ENCODE measurements at regions not wholly inside any gene's neighbourhood (a gene's known extent, or its start where the extent isn't known, plus 50 kb on each side); places are given as distances from the start of the nearest gene placed in this dataset.

- no peak for DNase-seq (ENCODE audit: low read depth)
- no peak overlapping the region for H3K4me3 ChIP-seq (ENCODE audit: low read depth, low read length)
- no peak for TF ChIP-seq CTCF (conservative IDR thresholded peaks at IDR 0.05; ENCODE audit: low read depth, low read length)
Observed at GRCh38 chr5:121350181-121350930, 501.3 kb upstream of the FTMT start.

- H3K4me3 ChIP-seq (ENCODE audit: low read depth, low read length), result no peak overlapping the region
- DNase-seq (ENCODE audit: low read depth), result peak; percentile 31
- no peak for TF ChIP-seq CTCF (conservative IDR thresholded peaks at IDR 0.05; ENCODE audit: low read depth, low read length)
Observed at GRCh38 chr5:121366515-121366914, 485.2 kb upstream of the FTMT start.

- no peak for TF ChIP-seq CTCF (conservative IDR thresholded peaks at IDR 0.05; ENCODE audit: low read depth, low read length)
- DNase-seq (ENCODE audit: low read depth), result no peak
- H3K4me3 ChIP-seq (ENCODE audit: low read depth, low read length), result no peak overlapping the region
Observed at GRCh38 chr5:121373371-121373770, 478.3 kb upstream of the FTMT start.

GRCh38 chr5:121377461-121377860 is 474.2 kb upstream of the FTMT start:
- TF ChIP-seq CTCF (conservative IDR thresholded peaks at IDR 0.05; ENCODE audit: low read depth, low read length), result no peak
- no peak for DNase-seq (ENCODE audit: low read depth)
- H3K4me3 ChIP-seq (ENCODE audit: low read depth, low read length), result no peak overlapping the region

GRCh38 chr5:121378046-121378445 is 473.6 kb upstream of the FTMT start:
- TF ChIP-seq CTCF (conservative IDR thresholded peaks at IDR 0.05; ENCODE audit: low read depth, low read length), result no peak
- no peak overlapping the region for H3K4me3 ChIP-seq (ENCODE audit: low read depth, low read length)
- no peak for DNase-seq (ENCODE audit: low read depth)

- DNase-seq (ENCODE audit: low read depth), result no peak
- no peak overlapping the region for H3K4me3 ChIP-seq (ENCODE audit: low read depth, low read length)
- TF ChIP-seq CTCF (conservative IDR thresholded peaks at IDR 0.05; ENCODE audit: low read depth, low read length), result no peak
Observed at GRCh38 chr5:121378559-121379359, 472.9 kb upstream of the FTMT start.
